SU-DHL-6 (cell line): ENCODE measurements at regions not wholly inside any gene's neighbourhood (a gene's known extent, or its start where the extent isn't known, plus 50 kb on each side); places are given as distances from the start of the nearest gene placed in this dataset.

Source experiments
- CTCF ChIP-seq: fragments of 200-600 bp; sonication (generic); IDR thresholded peaks from one replicate; pipeline ENCODE4 v1.5.1; 2017; ENCODE audit warnings: antibody characterized with exemption, mild to moderate bottlenecking, low read length, moderate library complexity; ENCODE audit not compliant: insufficient read depth, poor library complexity, severe bottlenecking
- EZH2phosphoT487 ChIP-seq: fragments of 200-600 bp; sonication (generic), shearing (Covaris generic); conservative IDR thresholded peaks from 2 replicates; pipeline ENCODE4 v1.6.1; 2018; ENCODE audit warnings: mild to moderate bottlenecking, antibody characterized with exemption, low read length, moderate library complexity, mixed read lengths

DNA sequence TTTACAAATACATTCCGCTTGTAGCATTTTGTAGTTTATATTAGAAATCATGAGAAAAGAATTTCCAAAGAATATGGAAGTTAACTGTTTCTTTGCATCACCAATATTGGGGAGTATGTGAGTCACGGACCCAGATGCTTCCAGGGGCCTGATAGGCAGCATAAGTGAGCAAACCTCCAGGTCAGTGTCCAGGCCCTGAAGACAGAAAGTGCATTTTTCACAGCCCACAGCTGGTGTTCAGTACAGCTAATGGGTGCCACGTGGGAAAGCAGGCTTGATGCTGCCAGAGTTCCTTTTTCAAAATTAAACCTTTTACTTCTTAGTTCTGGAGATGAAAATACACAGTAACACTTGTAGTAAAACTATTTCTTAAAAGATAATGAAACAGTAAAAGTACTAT is 454.4 kb upstream of the ACTBL2 start:
- TF ChIP-seq EZH2phosphoT487, result no peak
- no peak for TF ChIP-seq CTCF
